Left ventricle myocardium superior (tissue), 1 donor: ENCODE measurements at regions not wholly inside any gene's neighbourhood (a gene's known extent, or its start where the extent isn't known, plus 50 kb on each side); places are given as distances from the start of the nearest gene placed in this dataset.

ENCODE experiments used
- ATAC-seq: fragments of 200-7000 bp; cut with Tn5 transposase; one replicate; pipeline ENCODE4 v1.9.1; 2020; ENCODE audit warnings: mild to moderate bottlenecking, moderate library complexity
- DNase-seq: peaks from one replicate; pipeline ENCODE4 v3.0.0-alpha.2; 2020
- intact Hi-C: fragments of 100-400 bp; cut with micrococcal nuclease; formaldehyde crosslinking; loops from one replicate; pipeline ENCODE4 v1.11.0; 2022
- donor health status: DM: no; HTN: yes; CAD: no; lungs with severe emphysema.

GRCh38 chr9:105859428-105860091 lies 165.2 kb downstream of the TMEM38B start:
- intact Hi-C loops, result no loop called here
- no peak for ATAC-seq
- no peak for DNase-seq

GRCh38 chr9:105860516-105860915 lies 166.2 kb downstream of the TMEM38B start:
- ATAC-seq (no peak), DNase-seq (no peak)
- intact Hi-C loops, result no loop called here

GRCh38 chr9:105861972-105862371 lies 167.6 kb downstream of the TMEM38B start:
- DNase-seq (no peak), ATAC-seq (peak; percentile 64)
- intact Hi-C loops, result no loop called here

- ATAC-seq (peak; percentile 18), DNase-seq (no peak)
- intact Hi-C loops, result no loop called here
Measured at GRCh38 chr9:105864248-105864898, 170.0 kb downstream of the TMEM38B start.

GRCh38 chr9:105865285-105865684 lies 170.9 kb downstream of the TMEM38B start:
- ATAC-seq, result peak; percentile 52
- intact Hi-C loops, result no loop called here
- no peak for DNase-seq

- intact Hi-C loops, result no loop called here
- ATAC-seq (no peak), DNase-seq (no peak)
Measured at GRCh38 chr9:105871540-105871939, 177.2 kb downstream of the TMEM38B start.

GRCh38 chr9:105873801-105874200 lies 179.5 kb downstream of the TMEM38B start:
- ATAC-seq, result no peak
- DNase-seq, result no peak
- intact Hi-C loops, result no loop called here

GRCh38 chr9:105877721-105878120 lies 183.4 kb downstream of the TMEM38B start:
- intact Hi-C loops, result no loop called here
- peak; percentile 24 for ATAC-seq
- no peak for DNase-seq

GRCh38 chr9:105879181-105879580 lies 184.8 kb downstream of the TMEM38B start:
- DNase-seq, result no peak
- no peak for ATAC-seq
- intact Hi-C loops, result no loop called here

GRCh38 chr9:105880517-105880916 lies 186.2 kb downstream of the TMEM38B start:
- ATAC-seq, result no peak
- no peak for DNase-seq
- intact Hi-C loops, result no loop called here

GRCh38 chr9:105881021-105881420 lies 186.7 kb downstream of the TMEM38B start:
- intact Hi-C loops, result no loop called here
- ATAC-seq, result no peak

GRCh38 chr9:105881654-105882349 lies 187.5 kb downstream of the TMEM38B start:
- ATAC-seq (peak; percentile 71), DNase-seq (peak; percentile 67)
- intact Hi-C loops, result no loop called here

More at GRCh38 chr9:105881021-105881420, 186.7 kb downstream of the TMEM38B start:
- DNase-seq, result no peak

- no peak for ATAC-seq
- no peak for DNase-seq
- intact Hi-C loops, result no loop called here
Measured at GRCh38 chr9:105883847-105884246, 189.5 kb downstream of the TMEM38B start.

- no peak for ATAC-seq
- intact Hi-C loops, result no loop called here
Measured at GRCh38 chr9:105884416-105884815, 190.1 kb downstream of the TMEM38B start.

GRCh38 chr9:105886136-105886535 lies 191.8 kb downstream of the TMEM38B start:
- ATAC-seq (no peak), DNase-seq (no peak)
- intact Hi-C loops, result no loop called here

More at GRCh38 chr9:105884416-105884815, 190.1 kb downstream of the TMEM38B start:
- no peak for DNase-seq

GRCh38 chr9:105887679-105888078 lies 193.3 kb downstream of the TMEM38B start:
- intact Hi-C loops, result no loop called here
- ATAC-seq, result no peak
- no peak for DNase-seq

GRCh38 chr9:105890046-105890822 lies 195.9 kb downstream of the TMEM38B start:
- intact Hi-C loops, result no loop called here
- ATAC-seq (peak; percentile 31), DNase-seq (no peak)

GRCh38 chr9:105900123-105900522 lies 205.8 kb downstream of the TMEM38B start:
- DNase-seq (no peak), ATAC-seq (no peak)
- intact Hi-C loops, result no loop called here

- ATAC-seq, result peak; percentile 97
- intact Hi-C loops, result no loop called here
- DNase-seq, result peak; percentile 56
Measured at GRCh38 chr9:105901514-105902109, 207.3 kb downstream of the TMEM38B start.
